ENCODE measurements at regions not wholly inside any gene's neighbourhood (a gene's known extent, or its start where the extent isn't known, plus 50 kb on each side); places are given as distances from the start of the nearest gene placed in this dataset.
"Not testable (repeated sequence)": the region's sequence is repeated elsewhere in the genome, so short reads cannot be mapped to it uniquely, and the experiment has no call there.

DNA sequence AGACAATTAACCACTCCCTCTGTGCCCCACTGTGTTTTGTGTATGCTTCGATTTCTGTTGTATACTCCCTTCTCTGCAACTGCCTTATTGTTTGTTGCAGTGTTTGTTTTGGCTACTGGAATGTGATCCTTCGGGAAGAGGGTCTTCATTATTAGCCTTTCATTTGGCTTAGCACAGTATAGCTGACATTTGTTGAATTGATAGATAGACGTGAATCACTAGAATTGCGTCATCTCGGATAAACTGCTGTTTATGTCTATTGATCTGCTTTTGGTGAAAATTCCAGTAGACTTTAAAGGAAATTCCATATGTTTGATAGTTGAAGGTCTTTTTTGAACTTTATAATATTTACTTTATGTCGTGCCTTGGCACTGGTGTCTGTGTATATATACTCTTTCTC lies 189.9 kb upstream of the EYA4 start:
- DNase-seq (ENCODE audit: low read depth): no peak

DNA sequence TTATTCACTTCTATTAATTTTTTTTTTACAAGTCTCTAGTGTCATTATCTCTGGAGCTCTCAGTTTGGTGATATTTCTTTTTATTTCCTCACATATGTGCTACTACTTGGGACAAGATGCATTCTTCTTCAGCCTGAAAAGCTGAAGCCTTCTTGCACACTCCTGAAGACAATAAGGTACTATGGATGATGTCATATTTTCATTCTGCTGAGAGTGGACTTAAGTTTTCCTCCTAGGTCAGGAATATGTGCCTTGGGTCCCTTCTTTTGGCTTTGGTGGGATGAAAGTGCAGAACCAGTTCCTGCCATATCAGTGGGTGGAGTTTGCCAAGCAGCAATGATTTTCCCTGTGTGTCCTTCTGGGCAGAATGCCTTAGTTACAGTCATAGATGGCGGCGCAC lies 188.7 kb upstream of the EYA4 start:
- DNase-seq (ENCODE audit: low read depth): no peak

GRCh38 chr6:133055441-133055966 lies 185.7 kb upstream of the EYA4 start:
- no peak for DNase-seq (ENCODE audit: low read depth)

DNA sequence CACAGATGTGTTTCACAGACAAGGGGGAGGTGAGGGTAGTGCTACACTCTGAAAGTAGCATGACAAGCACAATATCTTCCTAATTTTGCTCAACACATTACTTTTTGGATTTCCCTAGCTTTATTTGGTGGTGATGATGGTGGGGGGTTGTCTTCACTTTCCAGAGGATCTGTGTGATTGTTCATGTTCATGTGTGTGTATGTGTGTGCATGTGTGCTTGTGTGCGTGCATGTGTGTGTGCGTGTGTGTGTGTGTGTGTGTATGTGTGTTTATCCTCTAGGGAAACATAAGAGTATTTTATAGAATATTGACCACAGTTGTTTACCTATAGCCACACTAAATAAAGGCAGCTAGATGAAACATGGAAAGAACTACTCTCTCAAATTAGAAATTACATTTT lies 183.8 kb upstream of the EYA4 start:
- no peak for DNase-seq (ENCODE audit: low read depth)

DNA sequence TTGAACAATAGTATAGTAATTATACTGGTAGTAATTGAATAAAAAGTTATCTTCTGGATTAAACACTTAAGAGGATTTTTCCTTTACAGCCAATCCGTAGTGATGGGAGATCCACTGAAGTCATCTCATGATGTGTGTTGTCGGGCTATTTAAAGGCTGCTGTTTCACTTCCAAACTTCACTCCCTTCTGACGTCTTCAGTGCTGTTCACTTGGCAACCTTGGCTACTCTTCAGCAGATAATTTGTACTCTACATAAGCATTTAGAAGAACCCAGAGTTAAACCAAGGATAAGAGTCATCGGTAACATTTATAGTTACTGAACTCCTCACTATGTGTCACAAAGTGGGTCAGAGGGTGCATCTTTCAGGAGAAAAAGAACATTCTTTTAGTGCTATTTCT lies 179.1 kb upstream of the EYA4 start:
- DNase-seq (ENCODE audit: low read depth): no peak

GRCh38 chr6:133062696-133063306 lies 178.4 kb upstream of the EYA4 start:
- DNase-seq (ENCODE audit: low read depth): no peak

DNA sequence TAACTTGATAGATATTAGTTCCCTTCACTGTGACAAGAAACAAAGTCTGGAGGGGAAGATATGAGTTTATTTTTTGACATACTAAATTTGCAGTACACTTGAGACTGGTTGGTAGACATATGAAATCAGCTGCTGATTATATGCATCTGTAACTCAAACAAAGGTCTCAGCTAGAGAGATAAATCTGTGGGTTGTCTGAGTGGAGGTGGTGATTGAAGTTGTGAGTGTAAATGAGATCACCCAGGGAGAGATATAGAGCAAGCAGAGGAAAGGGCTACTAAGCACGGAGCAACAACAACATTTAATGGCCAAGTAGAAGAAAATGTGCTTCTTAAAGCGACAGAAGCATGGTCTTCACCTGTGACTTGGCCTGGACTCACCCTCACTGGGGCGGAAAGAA lies 173.2 kb upstream of the EYA4 start:
- no peak for DNase-seq (ENCODE audit: low read depth)

DNA sequence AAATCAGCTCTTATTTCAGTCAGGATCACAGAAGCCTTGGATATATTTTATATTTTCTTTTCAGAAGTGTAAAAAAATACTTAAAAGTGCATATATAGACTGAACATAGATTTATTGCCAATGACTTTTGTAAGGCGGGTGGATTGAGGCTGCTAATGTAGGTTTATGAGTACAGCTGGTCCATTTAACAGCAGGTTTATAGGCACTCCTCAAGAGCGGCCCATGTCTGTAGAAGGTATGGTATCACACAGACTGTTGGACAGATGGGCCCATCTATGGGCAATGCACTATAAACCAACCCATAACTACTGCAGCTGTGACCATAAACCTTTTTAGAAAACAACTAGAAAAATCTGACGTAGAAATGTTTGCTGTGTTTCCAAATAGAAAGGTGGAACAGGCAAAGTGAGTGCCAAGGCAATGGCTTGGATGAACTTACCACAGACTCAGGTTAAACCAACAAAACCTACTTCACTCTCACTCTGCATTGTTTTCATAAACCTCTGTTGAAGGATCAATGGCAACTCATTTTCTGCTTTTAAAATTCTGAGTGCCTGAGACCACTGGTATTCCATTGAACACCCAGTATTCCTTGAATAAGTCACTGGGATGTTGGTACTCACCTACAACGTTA lies 170.6 kb upstream of the EYA4 start:
- no peak for DNase-seq (ENCODE audit: low read depth)

GRCh38 chr6:133079901-133080300 lies 161.3 kb upstream of the EYA4 start:
- DNase-seq (ENCODE audit: low read depth): no peak

DNA sequence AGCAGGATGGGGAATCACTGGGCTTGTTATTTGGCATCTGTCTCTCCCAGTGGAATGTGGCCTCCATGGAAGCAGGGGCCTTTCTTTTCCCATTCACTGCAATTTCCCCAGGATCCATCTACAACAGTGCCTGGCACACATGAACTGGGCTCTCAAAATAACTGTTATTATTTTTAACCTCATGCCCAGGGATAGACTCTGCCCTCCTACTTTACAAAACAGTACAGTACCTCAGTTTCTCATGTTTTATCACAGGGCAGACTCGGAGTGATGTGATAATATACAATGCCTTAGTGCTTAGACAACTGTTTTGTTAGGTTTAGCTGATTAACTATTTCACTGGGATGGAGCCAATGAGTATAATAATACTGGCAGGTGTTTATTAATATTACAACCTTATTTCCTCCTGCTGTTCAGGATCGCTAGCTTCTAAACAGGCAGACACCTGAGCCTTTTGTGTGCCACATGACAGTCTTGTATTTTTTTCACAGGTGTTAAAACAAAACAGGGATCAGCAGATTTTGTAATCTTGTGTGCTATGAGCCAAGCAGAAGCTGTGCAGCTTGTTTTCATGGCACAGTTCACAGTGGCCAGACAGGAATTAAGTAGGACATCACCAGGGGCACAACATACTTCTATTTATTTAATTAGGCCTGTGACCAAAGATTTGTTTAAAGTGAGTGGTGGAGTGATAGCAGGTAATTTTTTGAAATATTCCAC lies 157.7 kb upstream of the EYA4 start:
- DNase-seq (ENCODE audit: low read depth): no peak

DNA sequence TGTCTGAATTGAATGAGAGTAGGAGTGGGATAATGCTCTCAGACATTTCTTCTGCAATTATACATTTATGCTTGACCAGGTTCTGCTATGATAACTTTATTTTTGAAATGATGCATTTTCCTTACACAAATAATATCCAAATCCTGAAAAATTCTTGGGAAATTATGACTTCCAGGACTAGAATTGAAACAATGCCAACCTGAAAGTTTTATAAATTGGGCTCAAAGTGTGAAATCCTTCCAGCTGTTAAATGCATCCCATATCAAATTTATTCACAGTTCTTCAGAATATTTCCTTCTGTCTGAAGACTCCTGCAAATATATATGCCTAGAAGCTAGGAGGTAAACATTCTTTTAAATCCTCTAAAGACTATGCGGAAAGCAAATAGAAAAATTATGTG lies 155.7 kb upstream of the EYA4 start:
- no peak for DNase-seq (ENCODE audit: low read depth)

- DNase-seq (ENCODE audit: low read depth): no peak
These were observed 155.3 kb upstream of the EYA4 start for GRCh38 chr6:133085896-133086295.

GRCh38 chr6:133088931-133089695 lies 152.0 kb upstream of the EYA4 start:
- no peak for DNase-seq (ENCODE audit: low read depth)

- DNase-seq (ENCODE audit: low read depth): no peak
These were observed 149.0 kb upstream of the EYA4 start for GRCh38 chr6:133092199-133092598.

- no peak for DNase-seq (ENCODE audit: low read depth)
These were observed 148.4 kb upstream of the EYA4 start for GRCh38 chr6:133092771-133093170.

DNA sequence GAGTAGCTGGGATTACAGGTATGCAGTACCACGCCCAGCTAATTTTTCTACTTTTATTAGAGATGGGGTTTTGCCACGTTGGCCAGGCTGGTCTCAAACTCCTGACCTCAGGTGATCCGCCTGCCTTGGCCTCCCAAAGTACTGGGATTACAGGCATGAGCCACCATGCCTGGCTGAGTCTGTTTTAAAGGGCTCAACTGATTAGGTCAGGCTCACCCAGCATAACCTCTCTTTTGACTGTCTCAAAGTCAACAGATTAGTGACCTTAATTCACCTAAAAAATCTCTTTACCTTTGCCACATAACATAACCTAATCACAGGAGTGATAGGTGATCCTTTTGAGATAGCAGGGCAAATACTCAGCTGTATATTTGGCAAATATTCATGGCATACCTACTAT lies 147.9 kb upstream of the EYA4 start:
- DNase-seq (ENCODE audit: low read depth): not testable (repeated sequence)

DNA sequence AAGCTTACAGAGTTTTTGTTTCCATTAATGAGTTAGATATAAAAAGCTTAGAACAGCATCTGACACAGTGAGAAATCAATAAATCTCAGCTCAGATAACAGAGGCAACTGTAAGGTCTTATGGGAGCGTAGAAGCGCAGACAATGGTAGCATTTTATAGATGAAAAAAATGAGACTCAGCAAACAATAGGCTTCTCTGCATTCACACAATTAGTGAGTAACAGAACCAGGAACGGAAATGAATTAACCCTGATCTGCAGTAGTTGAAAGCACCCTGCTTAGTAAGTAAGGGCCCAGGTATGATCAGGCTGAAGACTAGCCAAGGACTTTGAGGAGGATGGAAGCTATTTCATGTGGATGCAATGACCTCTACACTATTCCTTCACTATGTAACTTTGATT lies 147.2 kb upstream of the EYA4 start:
- no peak for DNase-seq (ENCODE audit: low read depth)

GRCh38 chr6:133097208-133097607 lies 143.9 kb upstream of the EYA4 start:
- DNase-seq (ENCODE audit: low read depth): no peak

DNA sequence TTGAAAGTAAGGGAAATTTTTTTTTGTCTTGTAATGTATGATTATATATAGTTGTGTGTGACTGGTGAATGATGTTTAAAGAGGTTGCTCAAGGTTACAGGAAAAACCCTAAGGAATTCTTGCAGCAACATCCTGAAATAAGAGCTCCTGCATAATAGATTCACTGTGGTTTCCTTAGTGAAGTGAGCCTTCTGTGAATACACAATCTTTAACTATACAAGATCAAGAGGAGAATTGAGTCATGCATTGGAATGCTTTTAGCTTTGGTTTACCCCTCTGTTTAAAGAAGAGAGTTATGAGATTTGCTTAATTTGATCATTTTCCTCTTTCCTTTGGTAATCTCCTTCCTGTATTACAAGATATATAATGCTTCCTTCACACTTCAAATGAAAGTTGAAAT lies 141.6 kb upstream of the EYA4 start:
- no peak for DNase-seq (ENCODE audit: low read depth)

- DNase-seq (ENCODE audit: low read depth): no peak
These were observed 140.3 kb upstream of the EYA4 start for GRCh38 chr6:133100865-133101264.

DNA sequence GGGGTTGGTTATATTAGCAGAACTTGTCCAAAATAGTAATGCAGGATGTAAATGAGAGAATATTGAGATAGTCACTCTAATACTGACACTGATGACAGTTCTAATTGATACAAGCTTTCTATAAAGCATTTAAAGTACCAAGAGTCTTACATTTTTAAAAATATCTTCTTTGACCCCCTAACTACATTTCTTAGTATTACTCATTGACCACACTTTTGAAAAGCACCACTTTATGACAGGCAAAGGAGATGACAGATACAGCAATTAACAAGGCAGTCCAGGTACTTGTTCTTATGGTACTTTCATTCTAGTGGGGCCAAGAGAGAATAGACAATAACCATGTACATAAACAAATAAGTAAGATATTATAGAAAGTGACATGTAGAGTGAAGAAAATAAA lies 139.4 kb upstream of the EYA4 start:
- DNase-seq (ENCODE audit: low read depth): no peak

GRCh38 chr6:133106934-133107333 lies 134.2 kb upstream of the EYA4 start:
- DNase-seq (ENCODE audit: low read depth): no peak

DNA sequence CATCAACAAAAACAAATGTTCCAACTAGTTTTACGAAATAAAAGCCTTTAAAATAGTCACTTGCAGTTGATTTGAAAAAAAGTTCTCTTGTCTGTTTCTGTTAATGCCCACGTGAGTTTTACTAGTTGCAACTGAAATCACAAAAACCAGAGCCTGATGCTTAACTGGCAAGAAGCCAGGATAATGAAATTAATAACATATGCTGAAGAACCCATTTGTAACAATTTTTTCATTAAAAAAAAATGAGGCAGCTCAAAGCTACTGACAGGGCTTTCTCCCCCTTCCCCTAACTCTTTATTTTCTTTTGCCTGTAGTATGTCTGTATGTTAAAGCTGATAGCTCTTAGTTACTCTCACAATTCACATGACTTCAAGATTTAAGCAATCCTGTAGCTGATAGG lies 132.7 kb upstream of the EYA4 start:
- no peak for DNase-seq (ENCODE audit: low read depth)
